OCI-LY1 (cell line): ENCODE measurements at regions not wholly inside any gene's neighbourhood (a gene's known extent, or its start where the extent isn't known, plus 50 kb on each side); places are given as distances from the start of the nearest gene placed in this dataset.

Experiments
- CTCF ChIP-seq: fragments of 200-600 bp; sonication (generic), shearing (Covaris generic); IDR thresholded peaks from 2 replicates; pipeline ENCODE4 v1.5.1; 2017; ENCODE audit warnings: mild to moderate bottlenecking, antibody characterized with exemption, low read length, moderate library complexity, mixed read lengths
- EZH2 ChIP-seq: fragments of 200-600 bp; sonication (generic), shearing (Covaris generic); IDR thresholded peaks from 2 replicates; pipeline ENCODE4 v1.8.0; 2017; ENCODE audit warnings: borderline replicate concordance, mixed run types, mild to moderate bottlenecking, antibody characterized with exemption, low read length, moderate library complexity, mixed read lengths

- TF ChIP-seq CTCF (no peak), EZH2 (no peak)
These were observed 682.0 kb downstream of the LTN1 start for GRCh38 chr21:28310711-28311110.
